ENCODE measurements at regions not wholly inside any gene's neighbourhood (a gene's known extent, or its start where the extent isn't known, plus 50 kb on each side); places are given as distances from the start of the nearest gene placed in this dataset.

DNA sequence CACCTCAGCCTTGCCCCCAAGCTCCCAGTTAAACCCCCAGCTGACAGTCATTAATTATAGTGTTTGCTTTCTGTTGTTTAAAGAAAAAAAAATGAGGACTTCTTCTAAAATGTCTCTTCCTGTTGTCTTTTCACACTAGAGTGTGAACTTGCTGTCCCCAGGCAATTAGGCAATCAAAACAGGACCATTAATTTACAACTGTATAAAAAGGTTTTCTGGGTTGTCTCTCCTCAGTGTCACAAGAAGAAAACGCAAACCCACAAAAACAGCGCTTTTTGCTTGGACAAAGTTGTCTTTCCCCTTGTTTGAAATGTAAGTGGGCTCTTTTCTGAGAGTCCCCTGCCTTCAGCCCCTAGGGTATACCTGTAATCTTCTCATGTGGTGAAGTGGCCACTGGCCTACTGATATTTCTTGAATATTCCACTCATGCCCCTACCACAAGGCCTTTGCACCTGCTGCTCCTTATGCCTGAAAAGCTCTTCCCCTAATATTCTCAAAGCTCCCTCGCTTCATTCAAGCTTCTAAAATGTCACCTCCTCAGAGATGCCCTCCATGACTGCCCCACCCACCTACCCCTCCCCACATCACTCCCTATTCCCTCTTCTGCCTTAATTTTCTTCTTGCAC lies 158.9 kb upstream of the PWP1 start:
- Histone ChIP-seq H3K27me3 (ENCODE audit: control insufficient read depth in 1 of 2, insufficient read depth in 2 of 2, low read length in 2 of 2) (no peaks in the 10 kb centered on the region), H3K4me3 (ENCODE audit: low read depth in 1 of 2, low read length in 2 of 2) (no peak overlapping the region), H3K36me3 (ENCODE audit: control insufficient read depth in 2 of 2, insufficient read depth in 2 of 2, low read length in 1 of 2) (peaks cover 0 to 2% of the 10 kb centered on the region in 2 donors), H3K9me3 (ENCODE audit: control insufficient read depth in 2 of 2, insufficient read depth in 1 of 2, low read depth in 1 of 2, low read length in 1 of 2) (peaks cover 0 to under 1% of the 10 kb centered on the region in 2 donors), H3K4me1 (ENCODE audit: control insufficient read depth in 2 of 2, insufficient read depth in 2 of 2, low read length in 1 of 2) (no peaks in the 10 kb centered on the region), H3K27ac (ENCODE audit: low read depth in 2 of 2, low read length in 1 of 2) (no peak overlapping the region)
- WGBS, 2 donors, result 86 to 95% methylated on average over 3 of the region's 3 CpGs

DNA sequence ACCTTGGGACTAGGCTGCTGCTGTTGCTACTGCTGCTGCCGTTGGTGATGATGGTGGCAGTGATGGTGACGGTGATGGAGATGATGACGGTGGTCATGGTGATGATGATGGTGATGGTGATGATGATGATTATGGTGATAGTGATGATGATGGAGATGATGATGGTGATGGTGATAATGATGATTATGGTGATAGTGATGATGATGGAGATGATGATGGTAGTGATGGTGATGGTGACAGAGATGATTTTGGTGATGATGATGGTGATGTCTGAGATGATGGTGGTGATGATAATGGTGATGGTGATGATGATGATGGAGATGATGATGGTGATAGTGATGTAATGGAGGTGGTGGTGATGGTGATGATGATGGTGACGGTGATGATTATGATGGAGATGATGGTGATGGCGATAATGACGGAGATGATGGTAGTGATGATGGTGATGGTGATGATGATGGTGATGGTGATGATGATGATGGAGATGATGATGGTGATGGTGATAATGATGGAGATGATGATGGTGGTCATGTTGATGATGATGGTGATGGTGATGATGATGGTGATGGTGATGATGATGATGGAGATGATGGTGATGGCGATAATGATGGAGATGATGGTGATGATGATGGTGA lies 156.8 kb upstream of the PWP1 start:
- Histone ChIP-seq H3K4me3 (ENCODE audit: low read depth in 1 of 2, low read length in 2 of 2) (no peak overlapping the region), H3K9me3 (ENCODE audit: control insufficient read depth in 2 of 2, insufficient read depth in 1 of 2, low read depth in 1 of 2, low read length in 1 of 2) (peaks cover 0 to 7% of the 10 kb centered on the region in 2 donors), H3K27ac (ENCODE audit: low read depth in 2 of 2, low read length in 1 of 2) (no peak overlapping the region), H3K4me1 (ENCODE audit: control insufficient read depth in 2 of 2, insufficient read depth in 2 of 2, low read length in 1 of 2) (no peaks in the 10 kb centered on the region), H3K27me3 (ENCODE audit: control insufficient read depth in 1 of 2, insufficient read depth in 2 of 2, low read length in 2 of 2) (no peaks in the 10 kb centered on the region), H3K36me3 (ENCODE audit: control insufficient read depth in 2 of 2, insufficient read depth in 2 of 2, low read length in 1 of 2) (peaks cover 0 to 4% of the 10 kb centered on the region in 2 donors)
- 89 to 99% methylated on average over 7 of the region's 7 CpGs for WGBS, 2 donors

DNA sequence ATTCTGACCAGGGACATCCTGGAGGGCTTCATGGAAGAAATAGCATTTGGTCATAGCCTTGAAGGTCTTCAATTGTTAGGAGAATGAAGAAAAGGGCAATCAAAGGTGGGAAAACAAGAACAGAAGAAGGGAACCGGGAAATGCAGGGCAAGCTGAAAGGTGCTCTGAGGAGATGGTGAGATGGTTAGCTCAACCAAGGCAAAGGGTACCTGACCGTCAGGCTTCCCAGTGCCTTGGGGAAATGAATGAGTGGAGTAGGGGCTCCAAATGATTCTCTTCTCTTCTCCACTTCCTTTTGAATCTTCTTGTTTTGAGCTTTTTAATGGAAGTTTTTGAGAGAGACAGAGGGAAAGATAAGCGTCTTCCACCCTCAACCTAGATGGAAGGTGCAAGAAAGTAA lies 155.6 kb upstream of the PWP1 start:
- Histone ChIP-seq H3K4me3 (ENCODE audit: low read depth in 1 of 2, low read length in 2 of 2) (no peak overlapping the region), H3K4me1 (ENCODE audit: control insufficient read depth in 2 of 2, insufficient read depth in 2 of 2, low read length in 1 of 2) (no peaks in the 10 kb centered on the region), H3K27me3 (ENCODE audit: control insufficient read depth in 1 of 2, insufficient read depth in 2 of 2, low read length in 2 of 2) (no peaks in the 10 kb centered on the region), H3K9me3 (ENCODE audit: control insufficient read depth in 2 of 2, insufficient read depth in 1 of 2, low read depth in 1 of 2, low read length in 1 of 2) (peaks cover 0 to 7% of the 10 kb centered on the region in 2 donors), H3K27ac (ENCODE audit: low read depth in 2 of 2, low read length in 1 of 2) (no peak overlapping the region), H3K36me3 (ENCODE audit: control insufficient read depth in 2 of 2, insufficient read depth in 2 of 2, low read length in 1 of 2) (peaks cover 0 to 4% of the 10 kb centered on the region in 2 donors)
- WGBS, 2 donors, result 93 to 97% methylated on average over 3 of the region's 3 CpGs

DNA sequence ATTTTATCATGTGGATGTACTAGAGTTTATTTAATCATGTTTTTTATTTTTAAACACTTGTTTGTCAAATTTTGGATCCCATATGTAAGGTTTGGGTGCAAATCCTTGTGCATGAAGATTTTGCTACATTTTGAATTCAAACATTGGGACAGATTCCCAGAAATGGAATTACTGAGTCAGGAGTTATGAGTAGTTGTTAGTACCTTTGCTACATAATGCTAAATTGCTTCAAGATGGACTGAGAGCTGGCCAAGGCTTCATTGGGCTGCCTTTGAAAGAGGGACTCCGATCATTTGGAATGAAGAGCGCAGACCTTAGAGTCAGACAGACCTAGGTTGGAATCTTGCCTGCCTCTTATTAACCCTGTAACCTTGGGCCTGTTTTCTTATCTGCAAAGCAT lies 154.9 kb upstream of the PWP1 start:
- no peak overlapping the region for H3K4me3 ChIP-seq (ENCODE audit: low read depth in 1 of 2, low read length in 2 of 2)
- H3K27ac ChIP-seq (ENCODE audit: low read depth in 2 of 2, low read length in 1 of 2), result no peak overlapping the region
- peaks cover 0 to 2% of the 10 kb centered on the region in 2 donors for H3K36me3 ChIP-seq (ENCODE audit: control insufficient read depth in 2 of 2, insufficient read depth in 2 of 2, low read length in 1 of 2)
- WGBS, 2 donors, result 77 to 93% methylated on average over 2 of the region's 2 CpGs
- H3K27me3 ChIP-seq (ENCODE audit: control insufficient read depth in 1 of 2, insufficient read depth in 2 of 2, low read length in 2 of 2), result no peaks in the 10 kb centered on the region
- peaks cover 0 to 7% of the 10 kb centered on the region in 2 donors for H3K9me3 ChIP-seq (ENCODE audit: control insufficient read depth in 2 of 2, insufficient read depth in 1 of 2, low read depth in 1 of 2, low read length in 1 of 2)
- H3K4me1 ChIP-seq (ENCODE audit: control insufficient read depth in 2 of 2, insufficient read depth in 2 of 2, low read length in 1 of 2), result no peaks in the 10 kb centered on the region

DNA sequence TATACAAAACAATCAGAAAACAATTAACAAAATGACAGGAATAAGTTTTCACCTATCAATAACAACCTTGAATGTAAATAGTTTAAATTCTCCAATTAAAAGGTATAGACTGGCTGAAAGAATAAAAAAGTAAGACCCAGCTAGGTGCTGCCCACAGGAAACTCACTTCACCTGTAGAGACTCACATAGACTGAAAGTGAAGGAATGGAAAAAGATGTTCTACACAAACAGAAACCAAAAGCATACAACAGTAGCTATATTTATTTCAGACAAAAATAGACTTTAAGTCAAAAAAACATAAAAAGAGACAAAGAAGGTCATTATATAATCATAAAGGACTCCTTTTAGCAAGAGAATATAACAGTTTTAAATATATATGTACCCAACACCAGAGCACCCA lies 152.4 kb upstream of the PWP1 start:
- Histone ChIP-seq H3K27me3 (ENCODE audit: control insufficient read depth in 1 of 2, insufficient read depth in 2 of 2, low read length in 2 of 2) (no peaks in the 10 kb centered on the region), H3K9me3 (ENCODE audit: control insufficient read depth in 2 of 2, insufficient read depth in 1 of 2, low read depth in 1 of 2, low read length in 1 of 2) (peaks cover 0 to 7% of the 10 kb centered on the region in 2 donors), H3K4me1 (ENCODE audit: control insufficient read depth in 2 of 2, insufficient read depth in 2 of 2, low read length in 1 of 2) (no peaks in the 10 kb centered on the region), H3K27ac (ENCODE audit: low read depth in 2 of 2, low read length in 1 of 2) (no peak overlapping the region), H3K36me3 (ENCODE audit: control insufficient read depth in 2 of 2, insufficient read depth in 2 of 2, low read length in 1 of 2) (peaks cover 0 to 2% of the 10 kb centered on the region in 2 donors), H3K4me3 (ENCODE audit: low read depth in 1 of 2, low read length in 2 of 2) (no peak overlapping the region)

DNA sequence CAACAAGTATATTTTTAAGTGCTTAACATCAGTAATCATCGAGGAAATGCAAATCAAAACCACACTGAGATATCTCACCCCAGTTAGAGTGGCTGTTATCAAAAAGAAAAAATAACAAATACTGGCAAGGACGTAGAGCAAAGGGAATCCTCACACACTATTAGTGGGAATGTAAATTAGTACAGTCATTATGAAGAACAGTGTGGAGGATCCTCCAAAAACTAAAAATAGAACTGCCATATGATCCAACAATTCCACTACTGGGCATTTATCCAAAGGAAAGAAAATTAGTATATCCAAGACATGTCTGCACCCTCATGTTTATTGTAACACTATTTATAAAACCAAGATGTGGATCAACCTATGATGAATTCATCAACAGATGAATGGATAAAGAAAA lies 149.0 kb upstream of the PWP1 start:
- Histone ChIP-seq H3K27me3 (ENCODE audit: control insufficient read depth in 1 of 2, insufficient read depth in 2 of 2, low read length in 2 of 2) (no peaks in the 10 kb centered on the region), H3K27ac (ENCODE audit: low read depth in 2 of 2, low read length in 1 of 2) (no peak overlapping the region), H3K9me3 (ENCODE audit: control insufficient read depth in 2 of 2, insufficient read depth in 1 of 2, low read depth in 1 of 2, low read length in 1 of 2) (peaks cover 0 to 6% of the 10 kb centered on the region in 2 donors), H3K36me3 (ENCODE audit: control insufficient read depth in 2 of 2, insufficient read depth in 2 of 2, low read length in 1 of 2) (peaks cover 0 to 2% of the 10 kb centered on the region in 2 donors), H3K4me1 (ENCODE audit: control insufficient read depth in 2 of 2, insufficient read depth in 2 of 2, low read length in 1 of 2) (no peaks in the 10 kb centered on the region), H3K4me3 (ENCODE audit: low read depth in 1 of 2, low read length in 2 of 2) (no peak overlapping the region)
- WGBS, 2 donors, result 47 to 51% methylated on average over 2 of the region's 2 CpGs

DNA sequence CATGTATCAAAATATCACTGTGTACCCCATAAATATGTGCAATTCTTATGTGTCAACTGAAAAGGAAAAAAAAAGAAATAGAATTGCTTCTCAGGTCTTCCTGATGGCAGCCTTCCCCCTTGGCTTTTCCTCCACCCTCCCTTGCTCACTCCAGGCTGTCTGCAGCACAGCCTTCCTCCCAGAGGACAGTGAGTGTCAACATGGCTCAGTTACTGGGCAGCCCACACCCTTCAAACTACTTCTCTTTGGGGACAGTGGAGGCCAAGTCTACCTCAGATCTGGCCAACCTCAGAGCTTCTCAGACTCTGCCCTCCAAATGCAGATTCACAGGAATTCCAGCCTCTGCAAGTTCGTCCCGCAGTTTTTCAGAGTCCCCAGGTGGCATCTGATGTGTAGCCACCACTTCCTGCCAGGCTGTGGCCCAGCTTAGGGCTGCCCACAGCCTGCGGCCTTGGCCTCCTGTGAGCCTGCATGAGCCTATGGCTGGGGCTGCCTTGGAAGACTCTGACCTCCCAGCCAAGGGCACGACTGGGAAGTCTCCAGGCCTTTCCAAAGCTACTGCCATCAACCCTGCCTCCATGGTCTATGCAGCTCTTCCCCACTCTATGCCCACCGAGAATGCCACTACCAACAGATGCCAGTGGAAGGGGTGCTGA lies 148.0 kb upstream of the PWP1 start:
- 82 to 85% methylated on average over 5 of the region's 5 CpGs for WGBS, 2 donors
- Histone ChIP-seq H3K36me3 (ENCODE audit: control insufficient read depth in 2 of 2, insufficient read depth in 2 of 2, low read length in 1 of 2) (no peaks in the 10 kb centered on the region), H3K27me3 (ENCODE audit: control insufficient read depth in 1 of 2, insufficient read depth in 2 of 2, low read length in 2 of 2) (no peaks in the 10 kb centered on the region), H3K4me3 (ENCODE audit: low read depth in 1 of 2, low read length in 2 of 2) (no peak overlapping the region), H3K9me3 (ENCODE audit: control insufficient read depth in 2 of 2, insufficient read depth in 1 of 2, low read depth in 1 of 2, low read length in 1 of 2) (no peaks in the 10 kb centered on the region), H3K27ac (ENCODE audit: low read depth in 2 of 2, low read length in 1 of 2) (no peak overlapping the region), H3K4me1 (ENCODE audit: control insufficient read depth in 2 of 2, insufficient read depth in 2 of 2, low read length in 1 of 2) (no peaks in the 10 kb centered on the region)

DNA sequence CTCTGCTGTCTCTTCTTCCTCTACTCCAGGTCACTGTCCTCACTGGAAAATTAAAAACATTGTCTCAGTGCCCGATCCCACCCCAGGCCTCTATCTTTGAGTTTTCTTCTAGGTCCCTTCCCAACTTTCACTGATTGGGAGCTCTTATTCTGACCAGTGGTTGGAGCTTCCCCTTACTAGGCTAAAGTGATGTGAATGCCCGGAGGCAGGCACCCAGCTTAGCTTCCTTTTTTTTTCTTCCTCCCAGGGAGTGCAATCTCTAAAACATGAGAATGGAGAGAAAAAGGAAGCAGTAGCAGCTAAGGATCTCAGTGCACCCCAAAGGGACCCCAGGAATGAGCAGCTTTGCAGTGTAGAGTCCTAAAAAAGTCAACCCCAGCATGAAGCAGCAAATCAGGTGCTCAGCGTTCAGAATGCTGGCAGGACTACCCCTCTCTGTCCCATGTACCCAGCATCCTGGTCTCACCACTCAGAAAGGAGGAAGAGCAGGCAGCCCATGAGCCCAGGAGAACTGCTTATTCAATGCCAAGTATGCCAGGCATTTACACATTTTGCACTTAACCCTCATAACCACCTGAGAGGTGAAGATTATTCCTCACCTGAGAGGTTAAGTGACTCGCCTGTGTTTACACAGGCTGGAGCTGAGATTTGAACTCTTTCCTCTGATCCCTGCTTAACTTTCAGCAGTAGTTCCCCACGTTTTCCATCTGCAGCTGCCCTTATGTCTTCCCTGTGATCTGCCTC lies 146.2 kb upstream of the PWP1 start:
- H3K36me3 ChIP-seq (ENCODE audit: control insufficient read depth in 2 of 2, insufficient read depth in 2 of 2, low read length in 1 of 2), result no peaks in the 10 kb centered on the region
- H3K9me3 ChIP-seq (ENCODE audit: control insufficient read depth in 2 of 2, insufficient read depth in 1 of 2, low read depth in 1 of 2, low read length in 1 of 2), result no peaks in the 10 kb centered on the region
- H3K27ac ChIP-seq (ENCODE audit: low read depth in 2 of 2, low read length in 1 of 2), result no peak overlapping the region
- no peaks in the 10 kb centered on the region for H3K4me1 ChIP-seq (ENCODE audit: control insufficient read depth in 2 of 2, insufficient read depth in 2 of 2, low read length in 1 of 2)
- no peaks in the 10 kb centered on the region for H3K27me3 ChIP-seq (ENCODE audit: control insufficient read depth in 1 of 2, insufficient read depth in 2 of 2, low read length in 2 of 2)
- no peak overlapping the region for H3K4me3 ChIP-seq (ENCODE audit: low read depth in 1 of 2, low read length in 2 of 2)
- WGBS, 2 donors, result 78 to 83% methylated on average over 5 of the region's 5 CpGs

DNA sequence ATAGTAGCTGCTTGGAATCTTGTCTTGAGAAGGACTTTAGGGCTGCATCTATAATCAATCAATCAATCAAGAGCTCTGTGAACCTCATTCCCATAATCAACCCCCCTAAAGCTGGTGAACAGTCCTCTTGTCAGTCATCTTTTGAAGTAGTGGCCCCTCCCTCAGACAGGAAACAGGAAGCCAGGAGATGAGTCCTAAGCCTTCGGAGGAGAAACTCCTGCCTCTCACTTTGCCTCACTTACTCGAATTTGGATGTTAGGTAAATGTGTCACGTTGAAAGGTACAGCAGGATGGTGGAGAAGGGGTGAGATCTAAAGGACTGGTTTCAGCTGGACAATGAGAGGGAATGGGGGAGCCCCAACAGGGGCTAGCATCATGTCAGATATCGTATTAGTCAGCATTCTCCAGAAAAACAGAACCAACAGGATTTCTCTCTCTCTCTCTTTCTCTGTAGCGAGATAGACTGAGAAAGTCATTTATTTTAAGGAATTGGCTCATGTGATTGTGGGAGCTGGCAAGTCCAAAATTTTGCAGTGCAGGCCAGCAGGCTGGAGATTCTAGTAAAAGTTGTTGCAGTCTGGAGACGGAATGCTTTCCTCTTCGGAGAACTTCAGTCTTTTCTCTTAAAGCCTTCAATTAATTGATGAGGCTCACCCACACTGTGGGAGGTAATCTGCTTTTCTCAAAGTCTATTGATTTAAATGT lies 144.4 kb upstream of the PWP1 start:
- Histone ChIP-seq H3K4me3 (ENCODE audit: low read depth in 1 of 2, low read length in 2 of 2) (no peak overlapping the region), H3K36me3 (ENCODE audit: control insufficient read depth in 2 of 2, insufficient read depth in 2 of 2, low read length in 1 of 2) (peaks cover 0 to 2% of the 10 kb centered on the region in 2 donors)
- WGBS, 2 donors, result 81 to 82% methylated on average over 7 of the region's 7 CpGs

More for the DNA sequence above, 144.4 kb upstream of the PWP1 start:
- no peak overlapping the region for H3K27ac ChIP-seq (ENCODE audit: low read depth in 2 of 2, low read length in 1 of 2)
- H3K9me3 ChIP-seq (ENCODE audit: control insufficient read depth in 2 of 2, insufficient read depth in 1 of 2, low read depth in 1 of 2, low read length in 1 of 2), result no peaks in the 10 kb centered on the region
- H3K27me3 ChIP-seq (ENCODE audit: control insufficient read depth in 1 of 2, insufficient read depth in 2 of 2, low read length in 2 of 2), result no peaks in the 10 kb centered on the region
- no peaks in the 10 kb centered on the region for H3K4me1 ChIP-seq (ENCODE audit: control insufficient read depth in 2 of 2, insufficient read depth in 2 of 2, low read length in 1 of 2)
